NT2/D1 (cell line): ENCODE measurements at regions not wholly inside any gene's neighbourhood (a gene's known extent, or its start where the extent isn't known, plus 50 kb on each side); places are given as distances from the start of the nearest gene placed in this dataset.

Source experiments
- SUZ12 ChIP-seq: IDR thresholded peaks from 2 replicates; pipeline ENCODE4 v1.6.1; 2011; ENCODE audit not compliant: insufficient read length, insufficient read depth; ENCODE audit errors: extremely low read depth
- ZNF274 ChIP-seq: IDR thresholded peaks from 2 replicates; pipeline ENCODE4 v1.6.1; 2011; ENCODE audit warnings: mild to moderate bottlenecking, low read depth, low read length

- no peak for TF ChIP-seq SUZ12
- no peak for TF ChIP-seq ZNF274
These were observed 547.7 kb downstream of the MAT2B start for GRCh38 chr5:164053123-164053522.
